Activated CD4-positive, alpha-beta T cell treated with anti-CD3 and anti-CD28 coated beads for 36 hours (primary cell): ENCODE measurements at regions not wholly inside any gene's neighbourhood (a gene's known extent, or its start where the extent isn't known, plus 50 kb on each side); places are given as distances from the start of the nearest gene placed in this dataset.

Experiments
- ATAC-seq: fragments of 200-7000 bp; cut with Tn5 transposase; one replicate; pipeline ENCODE4 v1.10.0; 2021; ENCODE audit warnings: mild to moderate bottlenecking, moderate library complexity
- CTCF ChIA-PET: fragments of 350-600 bp; sonication (Branson Sonifier 250); formaldehyde crosslinking; loops from one replicate; lab custom pipeline; 2021; ENCODE audit warnings: antibody characterized with exemption; lab: Charles Lee
- POLR2A ChIA-PET: fragments of 350-600 bp; sonication (Branson Sonifier 250); formaldehyde crosslinking; loops from one replicate; lab custom pipeline; 2021; ENCODE audit warnings: antibody characterized with exemption, inconsistent platforms; lab: Charles Lee
- DNase-seq: peaks from one replicate; pipeline ENCODE4 v3.0.0-alpha.2; 2020
- H3K27ac Mint-ChIP-seq: one replicate; pipeline ENCODE4 v1.8.0; 2021; ENCODE audit warnings: mixed read lengths
- H3K27me3 Mint-ChIP-seq: one replicate; pipeline ENCODE4 v1.8.0; 2021; ENCODE audit warnings: mixed read lengths
- H3K36me3 Mint-ChIP-seq: one replicate; pipeline ENCODE4 v1.8.0; 2021; ENCODE audit warnings: low read depth, mixed read lengths
- H3K4me1 Mint-ChIP-seq: one replicate; pipeline ENCODE4 v1.8.0; 2021; ENCODE audit warnings: mixed read lengths
- H3K4me3 Mint-ChIP-seq: one replicate; pipeline ENCODE4 v1.8.0; 2021; ENCODE audit warnings: mild to moderate bottlenecking, moderate library complexity, mixed read lengths
- H3K9me3 Mint-ChIP-seq: one replicate; pipeline ENCODE4 v1.8.0; 2021; ENCODE audit warnings: low read depth, mixed read lengths
- intact Hi-C, 2 experiments: fragments of 100-400 bp; cut with DNase I in 1 of 2; cut with micrococcal nuclease in 1 of 2; formaldehyde crosslinking; loops; one replicate each; pipeline versions ENCODE4 v1.14.2 to v1.15.1; 2022 to 2024; cut with DNase I, micrococcal nuclease

GRCh38 chr6:4647414-4648365, 128.5 kb upstream of the CDYL start:
- Mint-ChIP-seq H3K9me3 (peaks cover 3% of the 10 kb centered on the region), H3K27me3 (peaks cover 44% of the 10 kb centered on the region), H3K36me3 (no peaks in the 10 kb centered on the region), H3K4me1 (peaks cover 11% of the 10 kb centered on the region), H3K4me3 (no peak overlapping the region), H3K27ac (peak overlapping the region; percentile 59)
- ChIA-PET CTCF (no interaction called here), POLR2A (no interaction called here)
- ATAC-seq: peak; percentile 49
- DNase-seq: peak; percentile 53
- intact Hi-C loops: loop anchor here in 1 of 2 experiments (5.0 kb wide), 1 partner anchor 130 kb away; the partner anchor contains the start of gene CDYL

- H3K4me3 Mint-ChIP-seq: no peak overlapping the region
- DNase-seq (no peak), ATAC-seq (no peak)
- H3K27me3 Mint-ChIP-seq: peaks cover 50% of the 10 kb centered on the region
- peaks cover 13% of the 10 kb centered on the region for H3K4me1 Mint-ChIP-seq
- ChIA-PET CTCF (no interaction called here), POLR2A (no interaction called here)
- H3K27ac Mint-ChIP-seq: no peak overlapping the region
- H3K36me3 Mint-ChIP-seq: no peaks in the 10 kb centered on the region
- H3K9me3 Mint-ChIP-seq: no peaks in the 10 kb centered on the region
- intact Hi-C loops: loop anchor here in 1 of 2 experiments (5.0 kb wide), 1 partner anchor 131 kb away; the partner anchor contains the start of gene CDYL
These were observed 130.4 kb upstream of the CDYL start for GRCh38 chr6:4645713-4646360.

- ATAC-seq (no peak), DNase-seq (no peak)
- Mint-ChIP-seq H3K27ac (no peak overlapping the region), H3K4me3 (no peak overlapping the region), H3K4me1 (peaks cover 15% of the 10 kb centered on the region), H3K36me3 (no peaks in the 10 kb centered on the region), H3K27me3 (peaks cover 58% of the 10 kb centered on the region), H3K9me3 (no peaks in the 10 kb centered on the region)
- intact Hi-C loops: loop anchor here in 1 of 2 experiments (5.0 kb wide), 1 partner anchor 132 kb away; the partner anchor contains the start of gene CDYL
- POLR2A ChIA-PET: no interaction called here
- CTCF ChIA-PET: interaction anchor here (0.5 kb wide), 1 partner anchor 506 kb away, joined by 3 read pairs; no protein-coding TSS in a partner anchor
These were observed 131.2 kb upstream of the CDYL start for GRCh38 chr6:4644996-4645395.

- no peak for ATAC-seq
- Mint-ChIP-seq H3K27me3 (peaks cover 47% of the 10 kb centered on the region), H3K4me3 (no peak overlapping the region), H3K36me3 (no peaks in the 10 kb centered on the region), H3K27ac (no peak overlapping the region), H3K9me3 (peaks cover 10% of the 10 kb centered on the region), H3K4me1 (peaks cover 27% of the 10 kb centered on the region)
- ChIA-PET CTCF (no interaction called here), POLR2A (no interaction called here)
- no peak for DNase-seq
- intact Hi-C loops: no loop called here
These were observed 134.7 kb upstream of the CDYL start for GRCh38 chr6:4641461-4641860.

- H3K27ac Mint-ChIP-seq: no peak overlapping the region
- H3K27me3 Mint-ChIP-seq: peaks cover 46% of the 10 kb centered on the region
- no peak overlapping the region for H3K4me3 Mint-ChIP-seq
- H3K9me3 Mint-ChIP-seq: peaks cover 10% of the 10 kb centered on the region
- intact Hi-C loops: no loop called here
- DNase-seq: no peak
- peaks cover 27% of the 10 kb centered on the region for H3K4me1 Mint-ChIP-seq
- no peak for ATAC-seq
- CTCF ChIA-PET: no interaction called here
- H3K36me3 Mint-ChIP-seq: no peaks in the 10 kb centered on the region
- POLR2A ChIA-PET: no interaction called here
These were observed 136.1 kb upstream of the CDYL start for GRCh38 chr6:4640139-4640538.

GRCh38 chr6:4638641-4639040, 137.6 kb upstream of the CDYL start:
- ChIA-PET POLR2A (interaction anchor here (1.2 kb wide), 1 partner anchor 138 kb away, joined by 3 read pairs; no protein-coding TSS in a partner anchor), CTCF (no interaction called here)
- Mint-ChIP-seq H3K4me1 (peaks cover 27% of the 10 kb centered on the region), H3K27ac (no peak overlapping the region), H3K4me3 (no peak overlapping the region), H3K27me3 (peaks cover 39% of the 10 kb centered on the region), H3K9me3 (peaks cover 10% of the 10 kb centered on the region), H3K36me3 (no peaks in the 10 kb centered on the region)
- DNase-seq (no peak), ATAC-seq (no peak)
- intact Hi-C loops: loop anchor here (1.0 to 5.0 kb wide), 5 partner anchors 138 to 760 kb away; partner anchors contain the start of genes CDYL (in 1 of the 2), FARS2 (in 1 of the 2) and LYRM4 (in 1 of the 2)

GRCh38 chr6:4637691-4638433, 138.3 kb upstream of the CDYL start:
- intact Hi-C loops: loop anchor here (1.0 to 5.0 kb wide), 9 partner anchors 138 to 761 kb away; partner anchors contain the start of genes CDYL (in 1 of the 2), FARS2 (in 1 of the 2), LYRM4 (in 1 of the 2) and RPP40 (in 1 of the 2)
- peak; percentile 99 for ATAC-seq
- POLR2A ChIA-PET: interaction anchor here (1.2 kb wide), 1 partner anchor 139 kb away, joined by 3 read pairs; no protein-coding TSS in a partner anchor

GRCh38 chr6:4636881-4637224, 139.4 kb upstream of the CDYL start:
- H3K4me3 Mint-ChIP-seq: no peak overlapping the region
- ChIA-PET POLR2A (interaction anchor here (0.7 kb wide), 1 partner anchor 188 kb away, joined by 6 read pairs; no protein-coding TSS in a partner anchor), CTCF (interaction anchor here (0.7 kb wide), 1 partner anchor 180 kb away, joined by 3 read pairs; no protein-coding TSS in a partner anchor)
- no peaks in the 10 kb centered on the region for H3K36me3 Mint-ChIP-seq
- ATAC-seq (no peak), DNase-seq (no peak)
- H3K27me3 Mint-ChIP-seq: peaks cover 30% of the 10 kb centered on the region
- H3K9me3 Mint-ChIP-seq: peaks cover 10% of the 10 kb centered on the region
- intact Hi-C loops: loop anchor here (1.0 to 5.0 kb wide), 7 partner anchors 160 to 644 kb away; partner anchors contain the start of genes FARS2 (in 1 of the 2), LYRM4 (in 1 of the 2) and RPP40 (in 1 of the 2)
- peaks cover 25% of the 10 kb centered on the region for H3K4me1 Mint-ChIP-seq
- peak overlapping the region; percentile 47 for H3K27ac Mint-ChIP-seq

More at GRCh38 chr6:4637691-4638433, 138.3 kb upstream of the CDYL start:
- Mint-ChIP-seq H3K4me1 (peaks cover 27% of the 10 kb centered on the region), H3K9me3 (peaks cover 10% of the 10 kb centered on the region), H3K4me3 (no peak overlapping the region), H3K27ac (peak overlapping the region; percentile 78), H3K27me3 (peaks cover 33% of the 10 kb centered on the region), H3K36me3 (no peaks in the 10 kb centered on the region)
- CTCF ChIA-PET: no interaction called here
- peak; percentile 69 for DNase-seq

GRCh38 chr6:4636191-4636880, 139.9 kb upstream of the CDYL start:
- no peak for ATAC-seq

GRCh38 chr6:4635666-4636065, 140.5 kb upstream of the CDYL start:
- no peaks in the 10 kb centered on the region for H3K36me3 Mint-ChIP-seq
- no peak overlapping the region for H3K27ac Mint-ChIP-seq
- peaks cover 21% of the 10 kb centered on the region for H3K27me3 Mint-ChIP-seq
- peaks cover 14% of the 10 kb centered on the region for H3K9me3 Mint-ChIP-seq
- no peak overlapping the region for H3K4me3 Mint-ChIP-seq
- ATAC-seq (no peak), DNase-seq (no peak)
- intact Hi-C loops: loop anchor here (2.0 to 5.0 kb wide), 5 partner anchors 162 to 645 kb away; partner anchors contain the start of genes FARS2 (in 1 of the 2) and LYRM4 (in 1 of the 2)
- peaks cover 25% of the 10 kb centered on the region for H3K4me1 Mint-ChIP-seq
- ChIA-PET CTCF (no interaction called here), POLR2A (no interaction called here)

More at GRCh38 chr6:4636191-4636880, 139.9 kb upstream of the CDYL start:
- Mint-ChIP-seq H3K27me3 (peaks cover 26% of the 10 kb centered on the region), H3K4me3 (no peak overlapping the region), H3K36me3 (no peaks in the 10 kb centered on the region), H3K27ac (no peak overlapping the region), H3K9me3 (peaks cover 10% of the 10 kb centered on the region), H3K4me1 (peaks cover 25% of the 10 kb centered on the region)
- POLR2A ChIA-PET: interaction anchor here (0.7 kb wide), 1 partner anchor 189 kb away, joined by 6 read pairs; no protein-coding TSS in a partner anchor
- no peak for DNase-seq
- intact Hi-C loops: loop anchor here (2.0 to 5.0 kb wide), 5 partner anchors 161 to 644 kb away; partner anchors contain the start of genes FARS2 (in 1 of the 2) and LYRM4 (in 1 of the 2)
- CTCF ChIA-PET: interaction anchor here (0.7 kb wide), 1 partner anchor 179 kb away, joined by 3 read pairs; no protein-coding TSS in a partner anchor
